ENCODE measurements at regions not wholly inside any gene's neighbourhood (a gene's known extent, or its start where the extent isn't known, plus 50 kb on each side); places are given as distances from the start of the nearest gene placed in this dataset.

DNA sequence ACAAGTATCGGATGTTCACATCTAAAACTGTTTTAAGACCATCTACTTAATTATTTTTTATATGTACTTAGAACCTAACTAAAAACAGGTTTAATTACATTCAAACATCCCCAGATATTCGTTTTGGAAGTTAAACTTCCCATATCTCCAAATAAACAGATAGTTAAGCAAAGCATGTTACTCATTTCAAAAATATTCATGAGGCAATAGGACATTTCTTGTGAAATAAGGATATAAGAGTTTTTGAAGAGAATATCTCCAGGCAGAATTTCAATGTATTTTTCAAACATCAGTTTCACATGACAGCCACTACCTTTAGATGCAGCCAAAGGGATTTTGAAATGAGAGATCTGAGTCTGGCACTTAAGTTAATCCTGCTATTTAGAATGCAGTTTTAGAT lies 697.5 kb downstream of the SLITRK1 start:
- Histone ChIP-seq H3K4me2 (ENCODE audit: low read length) (no peak overlapping the region), H3K4me3 (ENCODE audit: low read depth, low read length) (no peak overlapping the region), H3K27me3 (ENCODE audit: control insufficient read depth, insufficient read depth, low read length) (no peaks in the 10 kb centered on the region), H3K4me1 (no peaks in the 10 kb centered on the region), H3K9ac (no peak overlapping the region), H3K36me3 (ENCODE audit: control insufficient read depth, insufficient read depth, low read length) (no peaks in the 10 kb centered on the region), H3K27ac (no peak overlapping the region), H3K9me3 (ENCODE audit: control insufficient read depth, low read length) (no peaks in the 10 kb centered on the region), H2AFZ (no peak overlapping the region), H3K79me2 (no peaks in the 10 kb centered on the region)
- TF ChIP-seq, protein P1, sequence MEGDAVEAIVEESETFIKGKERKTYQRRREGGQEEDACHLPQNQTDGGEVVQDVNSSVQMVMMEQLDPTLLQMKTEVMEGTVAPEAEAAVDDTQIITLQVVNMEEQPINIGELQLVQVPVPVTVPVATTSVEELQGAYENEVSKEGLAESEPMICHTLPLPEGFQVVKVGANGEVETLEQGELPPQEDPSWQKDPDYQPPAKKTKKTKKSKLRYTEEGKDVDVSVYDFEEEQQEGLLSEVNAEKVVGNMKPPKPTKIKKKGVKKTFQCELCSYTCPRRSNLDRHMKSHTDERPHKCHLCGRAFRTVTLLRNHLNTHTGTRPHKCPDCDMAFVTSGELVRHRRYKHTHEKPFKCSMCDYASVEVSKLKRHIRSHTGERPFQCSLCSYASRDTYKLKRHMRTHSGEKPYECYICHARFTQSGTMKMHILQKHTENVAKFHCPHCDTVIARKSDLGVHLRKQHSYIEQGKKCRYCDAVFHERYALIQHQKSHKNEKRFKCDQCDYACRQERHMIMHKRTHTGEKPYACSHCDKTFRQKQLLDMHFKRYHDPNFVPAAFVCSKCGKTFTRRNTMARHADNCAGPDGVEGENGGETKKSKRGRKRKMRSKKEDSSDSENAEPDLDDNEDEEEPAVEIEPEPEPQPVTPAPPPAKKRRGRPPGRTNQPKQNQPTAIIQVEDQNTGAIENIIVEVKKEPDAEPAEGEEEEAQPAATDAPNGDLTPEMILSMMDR (IDR thresholded peaks at IDR 0.05): no peak

- Histone ChIP-seq H3K4me2 (ENCODE audit: low read length) (no peak overlapping the region), H2AFZ (no peak overlapping the region), H3K79me2 (no peaks in the 10 kb centered on the region), H3K4me3 (ENCODE audit: low read depth, low read length) (no peak overlapping the region), H3K4me1 (no peaks in the 10 kb centered on the region), H3K27me3 (ENCODE audit: control insufficient read depth, insufficient read depth, low read length) (no peaks in the 10 kb centered on the region), H3K9ac (no peak overlapping the region), H3K27ac (no peak overlapping the region), H3K36me3 (ENCODE audit: control insufficient read depth, insufficient read depth, low read length) (no peaks in the 10 kb centered on the region), H3K9me3 (ENCODE audit: control insufficient read depth, low read length) (no peaks in the 10 kb centered on the region)
- TF ChIP-seq, protein P1 (IDR thresholded peaks at IDR 0.05): no peak
Observed at GRCh38 chr13:83184150-83184475, 698.2 kb downstream of the SLITRK1 start.

DNA sequence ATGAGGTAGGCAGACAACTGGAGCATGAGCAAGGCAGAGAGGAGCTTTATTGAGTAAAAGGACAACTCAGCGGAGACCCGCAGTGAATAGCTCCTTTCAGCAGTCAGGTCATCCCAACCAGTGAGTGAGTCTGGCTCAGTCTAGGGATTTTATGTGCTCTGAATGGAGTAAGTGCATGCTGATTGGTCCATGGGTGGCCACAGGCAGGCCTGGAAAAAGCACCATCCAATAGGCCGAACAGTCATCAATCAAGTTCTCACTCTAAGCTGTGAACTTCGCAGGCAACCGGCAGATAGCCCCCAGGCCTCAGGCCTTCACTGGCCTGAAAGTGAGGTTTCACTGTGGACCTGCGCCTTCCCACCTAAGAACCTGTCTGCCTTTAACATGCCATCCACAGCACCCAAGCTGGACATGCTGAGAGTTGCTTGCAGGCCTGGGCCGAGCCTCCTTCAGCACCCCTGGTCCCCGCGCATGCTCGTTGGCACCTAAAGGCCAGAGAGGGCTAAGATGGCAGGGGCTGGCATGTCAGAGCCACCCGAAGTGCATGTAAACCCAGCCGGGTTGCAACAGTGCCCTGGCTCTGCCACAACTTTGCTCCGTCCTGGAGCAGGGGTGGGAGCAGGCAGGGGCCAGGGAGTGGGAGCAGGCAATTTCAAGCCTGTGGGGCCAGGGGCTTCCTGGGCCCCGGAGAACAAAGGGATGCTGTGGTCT lies 698.7 kb downstream of the SLITRK1 start:
- no peaks in the 10 kb centered on the region for H3K79me2 ChIP-seq
- no peaks in the 10 kb centered on the region for H3K36me3 ChIP-seq (ENCODE audit: control insufficient read depth, insufficient read depth, low read length)
- H3K4me3 ChIP-seq (ENCODE audit: low read depth, low read length): no peak overlapping the region
- H3K27ac ChIP-seq: no peak overlapping the region
- H3K4me1 ChIP-seq: no peaks in the 10 kb centered on the region
- H2AFZ ChIP-seq: no peak overlapping the region
- TF ChIP-seq, protein P1 (IDR thresholded peaks at IDR 0.05): no peak
- no peaks in the 10 kb centered on the region for H3K9me3 ChIP-seq (ENCODE audit: control insufficient read depth, low read length)
- H3K27me3 ChIP-seq (ENCODE audit: control insufficient read depth, insufficient read depth, low read length): no peaks in the 10 kb centered on the region
- H3K9ac ChIP-seq: no peak overlapping the region
- no peak overlapping the region for H3K4me2 ChIP-seq (ENCODE audit: low read length)

- Histone ChIP-seq H3K4me1 (no peaks in the 10 kb centered on the region), H3K79me2 (no peaks in the 10 kb centered on the region), H3K36me3 (ENCODE audit: control insufficient read depth, insufficient read depth, low read length) (no peaks in the 10 kb centered on the region), H3K4me2 (ENCODE audit: low read length) (no peak overlapping the region), H3K9ac (no peak overlapping the region), H2AFZ (no peak overlapping the region), H3K27ac (no peak overlapping the region), H3K9me3 (ENCODE audit: control insufficient read depth, low read length) (no peaks in the 10 kb centered on the region), H3K4me3 (ENCODE audit: low read depth, low read length) (no peak overlapping the region), H3K27me3 (ENCODE audit: control insufficient read depth, insufficient read depth, low read length) (no peaks in the 10 kb centered on the region)
- TF ChIP-seq, protein P1 (IDR thresholded peaks at IDR 0.05): no peak
Observed at GRCh38 chr13:83182845-83183244, 699.4 kb downstream of the SLITRK1 start.

GRCh38 chr13:83178008-83178407 lies 704.3 kb downstream of the SLITRK1 start:
- Histone ChIP-seq H3K9me3 (ENCODE audit: control insufficient read depth, low read length) (no peaks in the 10 kb centered on the region), H3K27ac (no peak overlapping the region), H3K4me1 (no peaks in the 10 kb centered on the region), H3K4me2 (ENCODE audit: low read length) (no peak overlapping the region), H3K27me3 (ENCODE audit: control insufficient read depth, insufficient read depth, low read length) (no peaks in the 10 kb centered on the region), H3K36me3 (ENCODE audit: control insufficient read depth, insufficient read depth, low read length) (no peaks in the 10 kb centered on the region), H2AFZ (no peak overlapping the region), H3K9ac (no peak overlapping the region), H3K79me2 (no peaks in the 10 kb centered on the region), H3K4me3 (ENCODE audit: low read depth, low read length) (no peak overlapping the region)
- TF ChIP-seq, protein P1 (IDR thresholded peaks at IDR 0.05): no peak
